DMS53 treated with DMSO at 0.1 percent for 48 hours (cell line): ENCODE measurements at regions not wholly inside any gene's neighbourhood (a gene's known extent, or its start where the extent isn't known, plus 50 kb on each side); places are given as distances from the start of the nearest gene placed in this dataset.
"Not testable (repeated sequence)": the region's sequence is repeated elsewhere in the genome, so short reads cannot be mapped to it uniquely, and the experiment has no call there.

Experiments
- DNase-seq: peaks from one replicate; lab custom pipeline; 2025; ENCODE audit not compliant: unreplicated experiment; lab: John Stamatoyannopoulos, UW

DNA sequence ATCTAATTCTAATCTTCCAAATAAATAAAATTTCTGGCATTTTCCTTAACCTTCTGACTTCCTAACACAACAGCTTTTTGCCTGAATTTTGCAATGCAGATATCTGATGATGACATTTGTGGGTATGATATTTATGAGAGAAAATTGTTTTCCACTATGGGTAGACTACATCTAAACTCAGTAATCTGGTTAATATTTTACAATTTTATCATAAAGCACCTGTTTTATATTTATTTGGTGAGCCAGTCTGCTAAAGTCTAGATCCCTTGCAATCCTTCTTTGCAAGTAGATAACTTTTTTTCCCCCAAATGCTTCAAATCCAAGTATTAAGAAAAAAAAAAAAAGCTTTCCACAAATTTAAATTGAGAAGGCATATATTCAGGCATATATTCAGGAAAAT lies 246.2 kb upstream of the DAB2 start:
- no peak for DNase-seq

DNA sequence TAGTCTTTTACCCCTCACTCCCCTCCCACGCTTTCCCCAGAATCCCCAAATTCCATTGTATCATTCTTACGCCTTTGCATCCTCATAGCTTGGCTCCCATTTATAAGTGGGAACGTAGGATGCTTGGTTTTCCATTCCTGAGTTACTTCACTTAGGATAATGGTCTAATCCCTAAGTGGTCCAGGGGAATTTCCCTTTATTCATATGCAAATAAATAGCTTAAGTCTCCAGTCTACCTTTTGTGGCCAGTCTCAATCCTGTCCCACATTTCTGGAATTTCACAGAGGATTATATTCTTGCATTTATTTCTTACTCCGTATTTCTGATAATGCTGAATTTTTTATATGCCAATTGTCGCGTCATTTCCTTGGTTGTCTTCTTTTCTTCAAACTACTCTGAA lies 245.6 kb upstream of the DAB2 start:
- DNase-seq = no peak

DNA sequence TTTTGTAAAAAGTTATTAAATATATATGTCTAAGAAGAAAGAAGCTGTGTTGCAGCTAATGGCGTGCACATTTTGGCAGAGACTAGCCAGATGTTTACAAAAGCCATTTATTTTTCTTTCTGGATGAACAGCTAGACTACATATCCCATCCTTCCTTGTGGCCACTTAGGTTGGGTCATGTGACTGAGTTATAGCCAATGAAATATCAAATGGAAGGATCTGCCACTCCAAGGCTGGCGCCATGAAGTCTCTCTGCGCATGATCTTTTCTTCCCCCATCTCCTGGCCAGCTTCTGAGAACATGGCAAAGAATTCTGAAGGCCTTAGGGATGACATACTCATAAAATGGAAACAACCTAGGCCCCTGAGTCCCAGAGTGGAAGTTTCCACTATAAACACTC lies 244.2 kb upstream of the DAB2 start:
- DNase-seq = no peak

DNA sequence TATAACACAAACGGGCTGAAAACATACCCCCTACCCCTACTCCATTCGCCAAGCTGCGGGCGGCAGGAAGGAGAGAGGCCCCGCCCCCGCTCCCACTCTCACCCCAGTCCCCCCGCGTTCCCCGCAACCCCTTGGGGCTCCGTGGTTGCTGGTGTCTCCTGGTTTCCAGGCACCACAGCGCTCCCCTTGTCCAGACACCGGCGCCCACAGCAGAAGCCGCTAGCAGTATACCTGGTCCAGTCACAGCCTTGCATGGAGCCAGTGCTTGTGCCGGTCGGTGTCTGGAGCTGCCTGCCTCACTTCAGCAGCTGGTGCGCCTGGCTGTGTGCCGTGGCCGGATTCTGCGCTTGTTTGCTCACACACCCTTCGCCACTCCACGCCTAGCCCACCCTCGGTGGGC lies 240.5 kb upstream of the DAB2 start:
- no peak for DNase-seq

DNA sequence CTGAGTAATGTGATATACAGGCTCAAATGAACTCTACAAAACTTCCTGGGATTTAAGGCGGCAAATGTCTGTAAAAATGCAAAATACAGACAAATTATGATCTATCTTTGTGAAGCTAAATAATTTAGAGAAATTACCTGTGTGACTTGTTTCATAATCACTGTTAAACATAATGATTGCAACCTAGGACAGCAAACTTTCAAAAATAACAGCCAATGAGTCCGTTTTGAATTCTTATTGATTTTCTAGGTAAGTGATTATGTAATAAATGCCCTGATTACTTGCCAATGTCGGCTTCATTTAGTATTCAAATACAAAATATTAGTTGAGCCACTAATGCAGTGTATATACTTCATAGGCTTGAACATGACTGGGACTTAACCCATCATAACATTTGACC lies 238.2 kb upstream of the DAB2 start:
- no peak for DNase-seq

DNA sequence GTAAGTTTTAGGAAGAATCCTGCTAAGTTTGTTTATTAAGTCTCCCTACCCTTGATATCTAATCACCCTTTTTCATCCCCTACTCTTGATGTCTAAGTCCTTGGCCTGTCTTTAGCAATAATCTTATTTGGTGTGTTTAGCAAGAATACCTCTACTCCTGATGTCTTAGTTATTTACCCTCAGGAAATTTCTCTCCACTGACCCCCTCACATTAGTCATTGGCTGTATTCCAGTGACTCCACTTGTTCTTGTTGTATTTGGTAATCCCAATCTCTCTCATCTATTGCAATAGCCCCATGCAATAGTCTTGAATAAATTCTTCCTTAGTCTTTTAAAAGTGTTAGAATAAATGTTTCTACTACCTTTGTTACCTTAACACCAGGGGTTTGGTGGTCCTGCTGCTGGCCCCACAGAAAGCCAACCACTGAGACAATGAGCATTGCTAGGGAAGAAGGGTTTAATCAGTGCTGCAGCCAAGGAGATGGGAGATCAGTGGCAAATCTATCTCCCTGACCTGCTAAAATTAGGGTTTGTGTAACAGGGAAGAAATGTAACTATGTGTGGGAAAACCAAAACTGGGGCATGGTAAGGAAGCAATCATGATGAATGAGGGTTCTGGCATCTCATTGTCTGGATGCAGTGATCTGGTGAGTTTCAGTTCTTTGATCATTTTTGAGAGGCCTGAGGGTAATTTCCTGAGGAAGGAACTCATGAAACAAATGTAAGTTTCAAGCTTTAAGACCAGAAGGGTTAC lies 236.4 kb upstream of the DAB2 start:
- DNase-seq = no peak

DNA sequence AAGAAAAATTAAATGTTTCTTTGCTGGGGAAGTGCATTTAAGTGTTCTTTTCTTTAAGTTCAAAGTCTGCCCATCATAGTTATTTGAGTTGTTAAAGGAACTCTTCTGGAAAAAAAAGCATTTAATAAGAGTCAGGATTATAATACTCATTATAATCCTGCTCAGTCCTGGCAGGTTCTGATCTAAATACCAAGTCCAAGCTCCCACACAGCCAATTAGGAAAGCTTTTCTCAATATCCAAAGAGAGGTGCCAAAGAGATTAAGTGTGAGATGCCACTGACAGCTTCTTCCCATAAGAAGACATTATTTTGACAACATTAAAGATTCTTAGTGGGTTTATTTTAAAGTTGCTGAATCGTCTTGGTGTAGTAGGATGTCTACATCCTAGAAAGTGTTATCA lies 235.2 kb upstream of the DAB2 start:
- no peak for DNase-seq

DNA sequence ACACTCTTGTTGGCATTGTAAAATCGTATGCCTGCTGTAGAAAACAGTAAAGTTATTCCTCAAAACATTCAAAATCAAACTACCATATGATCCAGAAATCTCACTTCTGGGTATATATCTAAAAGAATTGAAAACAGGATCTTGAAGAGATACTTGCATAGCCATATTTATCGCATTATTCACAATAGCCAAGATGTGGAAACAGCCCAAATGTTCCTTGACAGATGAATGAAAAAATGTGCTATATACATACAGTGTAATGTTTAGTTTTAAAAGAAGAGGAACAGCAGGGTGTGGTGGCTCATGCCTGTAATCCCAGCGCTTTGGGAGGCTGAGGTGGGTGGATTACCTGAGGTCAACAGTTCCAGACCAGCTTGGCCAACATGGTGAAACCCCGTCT lies 234.1 kb upstream of the DAB2 start:
- no peak for DNase-seq

DNA sequence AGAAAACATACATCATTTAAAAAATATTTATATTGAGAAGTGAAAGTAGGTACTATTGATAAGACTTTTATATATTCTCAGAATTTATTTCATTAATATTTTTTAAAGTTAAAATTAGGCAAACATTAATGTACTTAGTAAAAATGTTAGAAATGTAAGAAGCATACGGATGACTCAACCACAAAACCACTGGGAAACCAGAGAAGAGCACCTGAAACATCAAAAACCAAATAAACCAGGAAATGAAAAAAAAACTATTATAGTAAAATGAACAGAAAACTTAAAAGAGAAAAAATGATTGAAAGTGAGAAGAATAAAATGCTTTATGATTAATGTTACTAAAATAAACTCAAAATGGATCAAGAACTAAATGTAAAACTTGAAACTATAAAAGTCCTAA lies 233.2 kb upstream of the DAB2 start:
- DNase-seq = no peak

DNA sequence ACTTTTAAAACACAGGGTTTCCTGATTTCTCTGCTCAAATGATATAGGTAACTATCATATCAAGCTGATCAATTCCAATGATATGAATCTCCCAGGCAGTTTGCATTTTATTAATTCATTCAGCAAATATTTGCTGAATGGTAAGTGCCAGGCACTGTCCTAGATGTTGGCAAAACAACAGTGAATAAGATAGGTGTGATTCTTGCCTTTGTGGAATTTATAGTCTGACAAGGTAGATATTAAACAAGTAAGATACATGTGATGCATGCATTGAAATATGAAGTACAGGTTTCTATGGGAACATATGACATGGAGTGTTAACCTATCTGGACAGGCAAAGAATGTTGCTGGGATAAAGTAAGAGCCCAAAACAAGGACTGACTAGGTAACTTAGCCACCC lies 231.8 kb upstream of the DAB2 start:
- DNase-seq = no peak

DNA sequence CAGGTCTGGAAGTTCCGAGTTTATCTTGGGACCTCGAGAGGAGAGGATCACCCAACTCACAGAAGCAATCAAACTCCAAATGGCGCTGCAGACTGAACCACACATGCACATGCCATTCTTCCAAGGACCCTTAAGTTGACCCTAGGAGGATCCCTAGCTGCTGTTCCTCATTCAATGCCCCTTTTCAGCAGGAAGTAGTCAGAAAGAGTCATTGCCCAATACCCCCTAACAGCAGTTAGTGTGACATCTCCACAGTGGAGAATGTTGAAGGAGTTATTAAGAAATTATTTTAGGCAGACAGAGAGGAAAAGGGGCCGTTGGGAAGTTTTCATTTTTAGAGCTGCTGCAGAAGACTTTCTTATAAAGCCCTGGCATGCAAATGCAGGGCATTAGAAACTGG lies 229.9 kb upstream of the DAB2 start:
- DNase-seq = no peak

DNA sequence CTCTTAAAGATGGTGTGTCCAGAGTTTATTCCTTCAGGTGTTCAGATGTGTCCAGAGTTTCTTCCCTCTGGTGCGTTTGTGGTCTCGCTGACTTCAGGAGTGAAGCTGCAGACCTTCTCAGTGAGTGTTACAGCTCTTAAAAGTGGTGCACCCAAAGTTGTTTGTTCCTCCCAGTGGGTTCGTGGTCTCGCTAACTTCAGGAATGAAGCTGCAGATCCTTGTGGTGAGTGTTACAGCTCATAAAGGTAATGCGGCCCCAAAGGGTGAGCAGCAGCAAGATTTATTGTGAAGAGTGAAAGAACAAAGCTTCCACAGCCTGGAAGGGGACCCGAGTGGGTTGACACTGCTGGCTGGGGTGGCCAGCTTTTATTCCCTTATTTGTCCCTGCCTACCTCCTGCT lies 227.7 kb upstream of the DAB2 start:
- not testable (repeated sequence) for DNase-seq

DNA sequence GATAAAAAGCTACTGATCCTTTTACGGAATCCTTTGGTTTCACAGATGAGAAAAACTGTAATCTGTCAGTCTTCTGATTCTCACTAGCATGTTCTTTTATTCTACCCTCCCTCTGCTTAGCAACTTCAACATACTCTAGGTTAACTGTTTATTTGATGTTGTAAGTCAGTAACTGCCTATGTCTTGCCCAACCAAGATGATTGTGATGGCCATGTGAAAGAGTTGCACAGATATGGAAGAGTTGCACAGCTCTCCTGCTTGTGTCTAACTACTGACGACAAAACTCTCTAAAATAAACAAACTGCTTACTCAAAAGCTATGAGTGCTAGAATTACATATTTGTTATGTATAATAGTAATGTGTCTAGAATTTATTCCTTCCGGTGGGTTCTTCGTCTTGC lies 227.3 kb upstream of the DAB2 start:
- DNase-seq = no peak

DNA sequence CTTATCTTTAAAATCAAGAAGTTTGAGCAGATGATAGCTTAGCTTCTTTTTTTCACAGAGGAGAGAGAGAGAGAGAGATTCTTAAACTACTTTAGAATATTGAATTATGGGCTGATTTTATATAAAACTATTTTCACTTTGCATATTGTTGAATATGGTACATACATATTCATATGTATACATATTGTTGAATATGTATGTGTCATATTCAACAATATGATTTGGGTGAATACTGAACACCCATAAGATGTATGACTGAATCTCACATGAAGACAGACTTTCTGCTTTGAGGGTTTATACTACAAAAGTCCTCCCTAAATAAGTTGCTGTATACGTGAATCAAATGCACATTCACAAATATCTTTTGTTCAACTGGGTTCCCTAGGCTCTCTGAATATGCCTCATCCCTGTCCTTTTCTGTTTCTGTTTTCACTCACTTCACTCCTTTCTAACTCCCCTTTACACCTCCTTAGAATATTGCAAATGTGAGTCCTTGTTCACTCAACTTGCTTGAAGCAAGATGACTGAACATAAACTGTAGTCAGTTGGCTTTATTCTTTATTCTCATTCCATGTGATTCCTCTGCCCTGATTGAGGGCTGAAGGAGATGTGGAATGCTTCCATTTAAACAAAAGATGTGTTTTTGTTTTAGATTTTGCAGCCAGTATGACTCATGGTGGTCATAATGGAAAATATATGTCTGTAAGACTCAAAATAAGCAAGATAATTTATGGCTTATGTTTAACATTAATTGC lies 225.4 kb upstream of the DAB2 start:
- no peak for DNase-seq

DNA sequence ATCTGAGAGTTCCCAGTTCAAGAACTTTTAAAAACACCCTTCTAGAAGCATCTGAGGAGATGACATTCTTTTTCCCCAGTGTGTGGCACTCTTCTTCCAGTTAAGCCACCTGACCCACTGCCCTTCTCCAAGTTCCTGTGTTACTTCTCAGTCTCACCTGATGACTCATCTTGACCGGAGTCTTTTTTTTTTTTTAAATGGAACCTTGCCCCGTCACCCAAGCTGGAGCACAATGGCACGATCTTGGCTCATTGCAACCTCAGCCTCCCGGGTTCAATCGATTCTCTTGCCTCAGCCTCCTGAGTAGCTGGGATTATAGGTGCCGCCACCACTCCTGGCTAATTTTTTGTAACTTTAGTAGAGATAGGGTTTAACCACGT lies 224.1 kb upstream of the DAB2 start:
- DNase-seq = peak; percentile 45

DNA sequence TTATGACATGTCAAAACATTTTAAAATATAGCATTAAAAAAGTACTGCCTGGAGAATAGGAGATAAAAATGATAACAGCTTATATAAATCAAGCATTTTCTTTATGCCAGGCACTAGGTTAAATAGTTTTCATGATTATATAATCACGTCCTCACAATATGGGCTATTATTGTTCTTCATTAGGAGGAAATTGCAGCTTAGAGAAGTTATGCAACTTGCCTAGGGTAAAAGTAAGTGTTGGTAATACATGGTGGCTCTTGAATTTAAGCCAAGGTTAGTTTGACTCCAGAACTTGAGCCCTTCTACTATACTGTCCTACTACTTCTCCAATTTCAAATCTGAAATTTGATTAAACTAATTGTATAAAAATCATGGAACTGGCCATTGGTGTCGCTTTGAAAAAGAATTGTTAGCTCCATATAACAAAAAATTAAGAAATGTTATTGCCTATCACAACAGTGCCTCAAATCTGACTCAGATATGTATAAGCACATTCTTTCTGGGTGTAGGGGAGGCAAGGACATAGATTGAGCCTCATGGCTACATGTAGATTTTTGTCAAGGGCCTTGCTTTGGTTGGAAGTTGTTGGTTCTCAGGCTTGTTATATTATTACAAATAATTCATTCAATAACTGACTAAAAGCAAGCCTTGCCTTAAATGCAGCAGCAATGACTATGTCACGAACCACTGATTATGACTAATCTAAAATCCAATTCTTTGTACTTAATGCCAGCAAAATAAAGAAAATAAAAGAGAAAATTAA lies 223.5 kb upstream of the DAB2 start:
- no peak for DNase-seq

DNA sequence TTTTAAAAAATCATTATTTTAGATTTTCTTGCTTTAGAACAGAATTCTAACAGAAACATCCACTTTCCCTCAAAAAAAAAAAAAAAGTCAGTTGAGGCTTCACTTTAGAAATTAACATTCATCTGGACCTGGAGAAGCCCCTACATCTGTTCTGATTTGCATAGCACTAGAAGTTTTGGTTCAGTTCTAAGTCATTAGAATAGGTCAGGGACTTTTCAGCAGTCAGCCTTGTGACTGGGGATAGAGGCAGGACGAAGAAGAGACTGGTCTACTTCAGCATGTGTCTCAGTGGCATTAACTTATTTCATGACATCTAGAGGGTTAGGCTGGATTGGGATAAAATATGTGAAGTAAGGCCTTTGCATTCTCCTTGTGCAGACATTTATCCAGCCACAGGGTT lies 215.8 kb upstream of the DAB2 start:
- DNase-seq = no peak

DNA sequence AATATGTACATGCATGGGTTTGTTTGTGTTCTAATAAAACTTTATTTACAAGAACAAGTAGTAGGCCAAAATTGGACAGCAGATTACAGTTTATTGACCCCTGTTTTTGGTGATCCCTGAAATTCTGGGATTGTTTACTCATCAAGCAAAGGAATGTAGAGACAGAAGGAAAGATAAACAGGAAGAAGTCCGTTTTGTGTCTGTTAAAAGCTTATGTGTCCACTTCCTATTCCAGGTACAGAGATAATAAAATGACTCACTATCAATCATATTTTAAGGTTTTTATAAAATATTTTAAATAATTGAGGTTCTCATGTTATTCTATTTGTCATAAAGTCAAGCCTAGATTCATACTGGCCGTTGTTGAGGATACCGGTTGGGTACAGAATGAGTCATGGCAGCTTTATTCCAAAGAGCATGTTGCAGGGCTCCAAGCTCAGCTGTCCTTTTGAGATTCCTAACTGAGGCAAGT lies 214.9 kb upstream of the DAB2 start:
- DNase-seq = peak; percentile 1

DNA sequence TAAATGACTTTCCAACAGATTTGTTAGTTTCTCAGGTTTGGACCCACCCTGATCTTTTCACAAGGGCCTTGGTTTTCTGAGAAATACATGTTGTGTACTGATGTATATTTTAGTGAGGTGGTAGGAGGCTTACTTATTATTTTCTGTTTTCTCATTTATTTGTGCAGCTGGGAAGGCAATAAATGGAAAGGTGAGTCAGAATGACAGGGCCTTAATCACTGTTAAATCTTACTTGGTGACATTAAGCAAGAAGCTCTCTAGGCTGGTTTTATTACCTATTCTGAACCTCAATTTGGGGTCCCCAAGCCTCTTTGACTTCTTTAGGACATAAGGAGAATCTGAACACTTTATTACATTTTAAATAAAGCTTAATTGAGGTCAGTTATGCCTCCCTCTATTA lies 214.0 kb upstream of the DAB2 start:
- DNase-seq = peak; percentile 26

DNA sequence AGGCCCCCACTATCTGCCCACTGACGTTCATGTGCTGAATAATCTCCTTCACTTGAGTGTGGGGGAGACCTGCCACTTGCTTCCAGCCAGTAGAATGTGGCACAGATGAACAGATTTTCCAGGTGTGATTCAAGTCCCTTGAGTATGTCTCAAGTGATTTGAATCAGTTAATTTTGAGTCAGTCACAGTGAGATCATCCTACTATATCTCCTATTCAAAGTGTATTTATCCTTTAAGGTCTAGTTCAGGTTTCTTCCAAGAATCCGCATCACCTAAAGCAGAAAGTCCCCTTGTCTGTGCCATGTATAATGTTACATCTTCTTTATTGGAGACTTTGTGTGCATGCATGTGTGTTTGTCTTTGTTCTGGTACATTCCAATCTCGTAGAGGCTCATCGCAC lies 208.3 kb upstream of the DAB2 start:
- no peak for DNase-seq

DNA sequence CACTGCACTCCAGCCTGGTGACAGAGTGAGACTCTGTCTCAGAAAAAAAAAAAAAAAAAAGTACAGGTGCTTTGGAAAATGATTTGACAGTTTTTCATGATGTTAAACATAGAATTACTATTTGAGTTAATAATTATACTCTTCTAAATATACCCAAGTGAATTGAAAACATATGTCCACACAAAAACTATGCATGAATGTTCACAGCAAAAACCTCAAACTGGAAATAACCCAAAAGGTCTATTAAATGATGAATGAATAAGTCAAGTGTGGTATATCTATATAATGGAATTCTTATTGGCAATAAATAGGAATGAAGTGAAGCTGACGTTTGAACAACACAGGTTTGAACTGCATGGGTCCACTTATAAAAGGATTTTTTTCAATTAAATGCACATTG lies 207.2 kb upstream of the DAB2 start:
- DNase-seq = no peak

DNA sequence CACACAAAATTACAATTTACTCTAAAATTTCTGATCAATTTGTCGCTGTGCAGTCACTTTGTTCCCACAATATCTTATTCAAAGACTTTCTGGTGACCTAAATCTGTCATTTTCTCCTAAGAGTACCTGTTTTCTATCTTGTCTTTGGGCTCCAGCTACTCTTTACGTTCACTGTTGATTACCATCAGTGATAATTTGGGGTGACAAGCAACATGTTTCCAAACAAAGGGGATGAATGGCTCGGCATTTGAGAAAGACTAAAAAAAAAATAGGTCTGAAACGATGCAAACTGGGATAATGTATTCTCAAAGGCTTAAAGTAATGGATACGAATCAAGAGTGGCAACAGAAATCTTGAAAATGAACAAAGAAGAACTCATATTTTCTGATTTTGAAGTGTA lies 205.2 kb upstream of the DAB2 start:
- DNase-seq = no peak
